GM12878 (cell line): ENCODE measurements at regions not wholly inside any gene's neighbourhood (a gene's known extent, or its start where the extent isn't known, plus 50 kb on each side); places are given as distances from the start of the nearest gene placed in this dataset.

Experiments used
- CTCF ChIP-seq, 3 experiments: IDR thresholded peaks in 2 of 3; conservative IDR thresholded peaks in 1 of 3; 2 replicates each; pipeline ENCODE4 v1.5.1; 2011; ENCODE audit warnings: low read depth in 3 of 3, low read length in 3 of 3, mild to moderate bottlenecking in 3 of 3, control low read depth in 2 of 3, moderate library complexity in 2 of 3, inconsistent platforms in 1 of 3, mixed read lengths in 1 of 3; ENCODE audit not compliant: control insufficient read depth in 2 of 3, insufficient read depth in 1 of 3; ENCODE audit errors: extremely low read depth in 1 of 3
- EP300 ChIP-seq, 2 experiments: fragments of 150-350 bp in 1 of 2; IDR thresholded peaks; 2 replicates each; pipeline ENCODE4 v1.6.1; 2011 to 2012; ENCODE audit warnings: low read depth in 2 of 2, low read length in 2 of 2, borderline replicate concordance in 1 of 2, improper control_type of control experiment in 1 of 2, inconsistent platforms in 1 of 2; ENCODE audit not compliant: control insufficient read depth in 1 of 2
- ETV6 ChIP-seq, 2 experiments: fragments of 450-650 bp in 1 of 2; IDR thresholded peaks in 1 of 2; conservative IDR thresholded peaks in 1 of 2; 2 replicates each; pipeline ENCODE4 v1.6.1; 2014; ENCODE audit warnings: antibody characterized with exemption in 1 of 2, borderline replicate concordance in 1 of 2, low read depth in 1 of 2, mild to moderate bottlenecking in 1 of 2, moderate library complexity in 1 of 2
- FOXK2 ChIP-seq: fragments of 450-650 bp; IDR thresholded peaks from 2 replicates; pipeline ENCODE4 v1.6.1; 2017; ENCODE audit warnings: mild to moderate bottlenecking, moderate library complexity
- HCFC1 ChIP-seq: fragments of 150-350 bp; IDR thresholded peaks from 2 replicates; pipeline ENCODE4 v1.6.1; 2014; ENCODE audit warnings: low read length
- HDAC2 ChIP-seq: fragments of 200-600 bp; sonication (generic); IDR thresholded peaks from 2 replicates; pipeline ENCODE4 v1.6.1; 2017
- LARP7 ChIP-seq: fragments of 450-650 bp; IDR thresholded peaks from 2 replicates; pipeline ENCODE4 v1.6.1; 2017; ENCODE audit warnings: mild to moderate bottlenecking
- POU2F2 ChIP-seq: IDR thresholded peaks from 3 replicates; pipeline ENCODE4 v1.6.1; 2011; ENCODE audit warnings: low read depth, mild to moderate bottlenecking, low read length, borderline replicate concordance
- REST ChIP-seq: IDR thresholded peaks from 2 replicates; pipeline ENCODE4 v1.6.1; 2012; ENCODE audit warnings: mild to moderate bottlenecking, low read depth, low read length
- SREBF2 ChIP-seq: IDR thresholded peaks from 2 replicates; pipeline ENCODE4 v1.6.1; 2012; ENCODE audit warnings: mild to moderate bottlenecking, low read length
- ZBTB33 ChIP-seq: fragments of 450-650 bp; IDR thresholded peaks from 2 replicates; pipeline ENCODE4 v1.6.1; 2017; ENCODE audit warnings: mild to moderate bottlenecking
- ZZZ3 ChIP-seq: IDR thresholded peaks from 2 replicates; pipeline ENCODE4 v1.6.1; 2011; ENCODE audit warnings: low read depth; ENCODE audit not compliant: control insufficient read depth, insufficient read length

GRCh38 chr9:115743709-115744605 lies 409.6 kb upstream of the PAPPA start:
- no peak for TF ChIP-seq EP300 (IDR thresholded peaks at IDR 0.05; ENCODE audit: borderline replicate concordance in 1 of 2, control insufficient read depth in 1 of 2, low read depth in 2 of 2, low read length in 2 of 2)
- no peak for TF ChIP-seq POU2F2
- TF ChIP-seq HDAC2: no peak
- no peak for TF ChIP-seq CTCF (IDR thresholded peaks at IDR 0.05 in 2 of 3, conservative IDR thresholded peaks at IDR 0.05 in 1 of 3; ENCODE audit: control insufficient read depth in 2 of 3, extremely low read depth in 1 of 3, insufficient read depth in 1 of 3, low read depth in 3 of 3, low read length in 3 of 3)
- TF ChIP-seq FOXK2: no peak
- no peak for TF ChIP-seq ETV6 (conservative IDR thresholded peaks at IDR 0.05 in 1 of 2, IDR thresholded peaks at IDR 0.05 in 1 of 2; ENCODE audit: borderline replicate concordance in 1 of 2, low read depth in 1 of 2)
- no peak for TF ChIP-seq REST
- TF ChIP-seq ZZZ3: no peak
- no peak for TF ChIP-seq ZBTB33
- TF ChIP-seq LARP7: no peak
- no peak for TF ChIP-seq HCFC1
- no peak for TF ChIP-seq SREBF2
